GM23338 (cell line): ENCODE measurements at regions not wholly inside any gene's neighbourhood (a gene's known extent, or its start where the extent isn't known, plus 50 kb on each side); places are given as distances from the start of the nearest gene placed in this dataset.

Source experiments
- ATAC-seq: fragments of 200-7000 bp; cut with Tn5 transposase; 3 replicates; pipeline ENCODE4 v1.9.1; 2020
- DNase-seq: peaks from one replicate; pipeline ENCODE4 v3.0.0-alpha.2; 2015; ENCODE audit warnings: low spot score
- H2AFZ ChIP-seq: fragments of 200-600 bp; sonication (generic); 2 replicates; pipeline ENCODE4 v1.8.0; 2016; ENCODE audit warnings: antibody characterized with exemption, mild to moderate bottlenecking, moderate library complexity
- H3F3A ChIP-seq: fragments of 200-600 bp; sonication (generic); replicated peaks from 2 replicates; pipeline ENCODE4 v1.8.0; 2017; ENCODE audit warnings: antibody characterized with exemption, mixed run types, low read depth
- H3K27ac ChIP-seq: fragments of 200-600 bp; sonication (generic); 2 replicates; pipeline ENCODE4 v1.6.1; 2016; ENCODE audit warnings: low read depth
- H3K27me3 ChIP-seq: fragments of 200-600 bp; sonication (generic); 2 replicates; pipeline ENCODE4 v1.8.0; 2016; ENCODE audit warnings: mild to moderate bottlenecking, mixed run types, moderate library complexity; ENCODE audit not compliant: insufficient read depth
- H3K36me3 ChIP-seq: fragments of 200-600 bp; sonication (generic); 2 replicates; pipeline ENCODE4 v1.8.0; 2016; ENCODE audit warnings: mild to moderate bottlenecking; ENCODE audit not compliant: insufficient read depth
- H3K4me1 ChIP-seq: fragments of 200-600 bp; sonication (generic); 2 replicates; pipeline ENCODE4 v1.8.0; 2016; ENCODE audit warnings: mild to moderate bottlenecking, moderate library complexity; ENCODE audit not compliant: insufficient read depth
- H3K4me2 ChIP-seq: fragments of 200-600 bp; sonication (generic); 2 replicates; pipeline ENCODE4 v1.7.1; 2017; ENCODE audit warnings: mixed run types
- H3K4me3 ChIP-seq: fragments of 200-600 bp; sonication (generic); 2 replicates; pipeline ENCODE4 v1.6.1; 2016; ENCODE audit warnings: mixed run types
- H3K79me2 ChIP-seq: fragments of 200-600 bp; sonication (generic); replicated peaks from 2 replicates; pipeline ENCODE4 v1.8.0; 2017; ENCODE audit warnings: mild to moderate bottlenecking; ENCODE audit not compliant: insufficient read depth
- H3K9me2 ChIP-seq: fragments of 200-600 bp; sonication (generic); 2 replicates; pipeline ENCODE4 v1.8.0; 2017; ENCODE audit not compliant: insufficient read depth
- H4K20me1 ChIP-seq: fragments of 200-600 bp; sonication (generic); replicated peaks from 2 replicates; pipeline ENCODE4 v1.8.0; 2017; ENCODE audit warnings: mild to moderate bottlenecking; ENCODE audit not compliant: insufficient read depth
- H3K27ac Mint-ChIP-seq: 2 replicates; pipeline ENCODE4 v1.8.0; 2020; ENCODE audit warnings: inconsistent platforms, mild to moderate bottlenecking, moderate library complexity, mixed read lengths
- H3K27me3 Mint-ChIP-seq: 3 replicates; pipeline ENCODE4 v1.8.0; 2022; ENCODE audit warnings: low read depth, mild to moderate bottlenecking, moderate library complexity, mixed read lengths, inconsistent platforms; ENCODE audit not compliant: insufficient read depth, poor library complexity
- H3K36me3 Mint-ChIP-seq: 3 replicates; pipeline ENCODE4 v1.8.0; 2021; ENCODE audit warnings: low read depth, mild to moderate bottlenecking, inconsistent platforms, moderate library complexity, mixed read lengths
- H3K4me1 Mint-ChIP-seq: 3 replicates; pipeline ENCODE4 v1.8.0; 2020; ENCODE audit warnings: mild to moderate bottlenecking, inconsistent platforms, mixed read lengths
- H3K4me3 Mint-ChIP-seq: 3 replicates; pipeline ENCODE4 v1.8.0; 2021; ENCODE audit warnings: moderate library complexity, mild to moderate bottlenecking, inconsistent platforms, mixed read lengths
- H3K9me3 Mint-ChIP-seq: 3 replicates; pipeline ENCODE4 v1.8.0; 2020; ENCODE audit warnings: moderate library complexity, mild to moderate bottlenecking, inconsistent platforms, mixed read lengths
- CREB1 ChIP-seq: fragments of 250-450 bp; sonication (Bioruptor Pico); IDR thresholded peaks from 2 replicates; pipeline ENCODE4 v1.5.0; 2020; ENCODE audit warnings: low read depth, mild to moderate bottlenecking, moderate library complexity
- EZH2 ChIP-seq: fragments of 200-600 bp; sonication (generic); IDR thresholded peaks from one replicate; pipeline ENCODE4 v1.8.0; 2017; ENCODE audit warnings: antibody characterized with exemption, mild to moderate bottlenecking, low read depth; ENCODE audit not compliant: unreplicated experiment
- EZH2phosphoT487 ChIP-seq: fragments of 200-600 bp; sonication (generic); IDR thresholded peaks from one replicate; pipeline ENCODE4 v1.8.1; 2018; ENCODE audit warnings: antibody characterized with exemption; ENCODE audit not compliant: unreplicated experiment
- JUNB ChIP-seq: IDR thresholded peaks from one replicate; pipeline ENCODE4 v1.6.1; 2016; ENCODE audit warnings: antibody characterized with exemption; ENCODE audit not compliant: unreplicated experiment
- NANOG ChIP-seq: IDR thresholded peaks from 2 replicates; pipeline ENCODE4 v1.6.1; 2016; ENCODE audit warnings: antibody characterized with exemption, borderline replicate concordance
- POLR2AphosphoS5 ChIP-seq: IDR thresholded peaks from 2 replicates; pipeline ENCODE4 v1.6.1; 2016; ENCODE audit warnings: antibody characterized with exemption, low read depth
- STAT1 ChIP-seq: IDR thresholded peaks from one replicate; pipeline ENCODE4 v1.6.1; 2016; ENCODE audit warnings: antibody characterized with exemption; ENCODE audit not compliant: unreplicated experiment
- ZNF114 ChIP-seq: fragments of 250-450 bp; sonication (Bioruptor Pico); IDR thresholded peaks from 2 replicates; pipeline ENCODE4 v1.5.0; 2020; ENCODE audit warnings: mild to moderate bottlenecking, moderate library complexity
- ZNF331 ChIP-seq: fragments of 250-450 bp; sonication (Bioruptor Pico); IDR thresholded peaks from 2 replicates; pipeline ENCODE4 v1.5.0; 2020; ENCODE audit warnings: low read depth, mild to moderate bottlenecking, moderate library complexity
- TF ChIP-seq, protein P1 (sequence below): fragments of 250-450 bp; sonication (Bioruptor Pico); IDR thresholded peaks from 2 replicates; pipeline ENCODE4 v1.5.0; 2020; ENCODE audit warnings: mild to moderate bottlenecking, moderate library complexity
- TF ChIP-seq, protein P2 (sequence below): IDR thresholded peaks from one replicate; pipeline ENCODE4 v1.6.1; 2018; ENCODE audit warnings: antibody characterized with exemption; ENCODE audit not compliant: unreplicated experiment
- TF ChIP-seq, protein P3 (sequence below), 2 experiments: fragments of 200-600 bp in 1 of 2; sonication (generic) in 1 of 2; conservative IDR thresholded peaks; 2 replicates each; pipeline versions ENCODE4 v1.5.1 to v1.6.1; 2016 to 2017; ENCODE audit warnings: antibody characterized with exemption in 2 of 2, low read depth in 2 of 2, mild to moderate bottlenecking in 2 of 2, moderate library complexity in 1 of 2
- TF ChIP-seq, protein P4 (sequence below): IDR thresholded peaks from 2 replicates; pipeline ENCODE4 v1.6.1; 2016; ENCODE audit warnings: antibody characterized with exemption

DNA sequence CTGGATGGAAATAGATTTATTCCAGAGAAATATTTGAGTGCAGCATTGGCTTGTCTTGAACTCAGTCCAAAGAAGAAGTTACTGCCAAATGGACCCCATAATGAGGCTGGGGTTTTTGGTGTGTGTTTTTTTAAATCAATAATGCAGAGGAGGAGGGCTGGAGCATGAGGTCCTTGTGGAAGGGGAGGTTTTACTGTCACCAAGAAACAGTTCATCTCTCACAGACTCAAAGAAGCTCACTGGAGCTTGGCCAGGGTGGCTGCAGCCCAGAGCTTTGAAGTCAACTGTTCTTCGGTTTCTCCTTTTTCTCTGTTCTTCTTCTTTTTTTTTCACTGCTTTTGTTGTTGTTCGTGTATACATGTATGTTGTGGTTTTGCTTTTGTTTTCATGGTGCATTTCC is 377.7 kb downstream of the FBXW7 start:
- Histone ChIP-seq H3K27me3 (no peaks in the 10 kb centered on the region), H3K9me2 (peaks cover 9% of the 10 kb centered on the region), H3K79me2 (no peaks in the 10 kb centered on the region), H3F3A (no peaks in the 10 kb centered on the region), H3K4me3 (no peak overlapping the region), H2AFZ (no peak overlapping the region), H3K36me3 (no peaks in the 10 kb centered on the region; the same call in 1 of the 2 replicates), H3K27ac (no peak overlapping the region), H3K4me2 (no peak overlapping the region), H3K4me1 (0 out of 2 replicates have a peak, but pooled peaks cover 5% of the 10 kb centered on the region), H4K20me1 (no peaks in the 10 kb centered on the region)
- peaks cover 3% of the 10 kb centered on the region; the same call in 2 of the 3 replicates for H3K9me3 Mint-ChIP-seq
- no peak for TF ChIP-seq JUNB
- TF ChIP-seq STAT1 = no peak
- TF ChIP-seq, protein P1, sequence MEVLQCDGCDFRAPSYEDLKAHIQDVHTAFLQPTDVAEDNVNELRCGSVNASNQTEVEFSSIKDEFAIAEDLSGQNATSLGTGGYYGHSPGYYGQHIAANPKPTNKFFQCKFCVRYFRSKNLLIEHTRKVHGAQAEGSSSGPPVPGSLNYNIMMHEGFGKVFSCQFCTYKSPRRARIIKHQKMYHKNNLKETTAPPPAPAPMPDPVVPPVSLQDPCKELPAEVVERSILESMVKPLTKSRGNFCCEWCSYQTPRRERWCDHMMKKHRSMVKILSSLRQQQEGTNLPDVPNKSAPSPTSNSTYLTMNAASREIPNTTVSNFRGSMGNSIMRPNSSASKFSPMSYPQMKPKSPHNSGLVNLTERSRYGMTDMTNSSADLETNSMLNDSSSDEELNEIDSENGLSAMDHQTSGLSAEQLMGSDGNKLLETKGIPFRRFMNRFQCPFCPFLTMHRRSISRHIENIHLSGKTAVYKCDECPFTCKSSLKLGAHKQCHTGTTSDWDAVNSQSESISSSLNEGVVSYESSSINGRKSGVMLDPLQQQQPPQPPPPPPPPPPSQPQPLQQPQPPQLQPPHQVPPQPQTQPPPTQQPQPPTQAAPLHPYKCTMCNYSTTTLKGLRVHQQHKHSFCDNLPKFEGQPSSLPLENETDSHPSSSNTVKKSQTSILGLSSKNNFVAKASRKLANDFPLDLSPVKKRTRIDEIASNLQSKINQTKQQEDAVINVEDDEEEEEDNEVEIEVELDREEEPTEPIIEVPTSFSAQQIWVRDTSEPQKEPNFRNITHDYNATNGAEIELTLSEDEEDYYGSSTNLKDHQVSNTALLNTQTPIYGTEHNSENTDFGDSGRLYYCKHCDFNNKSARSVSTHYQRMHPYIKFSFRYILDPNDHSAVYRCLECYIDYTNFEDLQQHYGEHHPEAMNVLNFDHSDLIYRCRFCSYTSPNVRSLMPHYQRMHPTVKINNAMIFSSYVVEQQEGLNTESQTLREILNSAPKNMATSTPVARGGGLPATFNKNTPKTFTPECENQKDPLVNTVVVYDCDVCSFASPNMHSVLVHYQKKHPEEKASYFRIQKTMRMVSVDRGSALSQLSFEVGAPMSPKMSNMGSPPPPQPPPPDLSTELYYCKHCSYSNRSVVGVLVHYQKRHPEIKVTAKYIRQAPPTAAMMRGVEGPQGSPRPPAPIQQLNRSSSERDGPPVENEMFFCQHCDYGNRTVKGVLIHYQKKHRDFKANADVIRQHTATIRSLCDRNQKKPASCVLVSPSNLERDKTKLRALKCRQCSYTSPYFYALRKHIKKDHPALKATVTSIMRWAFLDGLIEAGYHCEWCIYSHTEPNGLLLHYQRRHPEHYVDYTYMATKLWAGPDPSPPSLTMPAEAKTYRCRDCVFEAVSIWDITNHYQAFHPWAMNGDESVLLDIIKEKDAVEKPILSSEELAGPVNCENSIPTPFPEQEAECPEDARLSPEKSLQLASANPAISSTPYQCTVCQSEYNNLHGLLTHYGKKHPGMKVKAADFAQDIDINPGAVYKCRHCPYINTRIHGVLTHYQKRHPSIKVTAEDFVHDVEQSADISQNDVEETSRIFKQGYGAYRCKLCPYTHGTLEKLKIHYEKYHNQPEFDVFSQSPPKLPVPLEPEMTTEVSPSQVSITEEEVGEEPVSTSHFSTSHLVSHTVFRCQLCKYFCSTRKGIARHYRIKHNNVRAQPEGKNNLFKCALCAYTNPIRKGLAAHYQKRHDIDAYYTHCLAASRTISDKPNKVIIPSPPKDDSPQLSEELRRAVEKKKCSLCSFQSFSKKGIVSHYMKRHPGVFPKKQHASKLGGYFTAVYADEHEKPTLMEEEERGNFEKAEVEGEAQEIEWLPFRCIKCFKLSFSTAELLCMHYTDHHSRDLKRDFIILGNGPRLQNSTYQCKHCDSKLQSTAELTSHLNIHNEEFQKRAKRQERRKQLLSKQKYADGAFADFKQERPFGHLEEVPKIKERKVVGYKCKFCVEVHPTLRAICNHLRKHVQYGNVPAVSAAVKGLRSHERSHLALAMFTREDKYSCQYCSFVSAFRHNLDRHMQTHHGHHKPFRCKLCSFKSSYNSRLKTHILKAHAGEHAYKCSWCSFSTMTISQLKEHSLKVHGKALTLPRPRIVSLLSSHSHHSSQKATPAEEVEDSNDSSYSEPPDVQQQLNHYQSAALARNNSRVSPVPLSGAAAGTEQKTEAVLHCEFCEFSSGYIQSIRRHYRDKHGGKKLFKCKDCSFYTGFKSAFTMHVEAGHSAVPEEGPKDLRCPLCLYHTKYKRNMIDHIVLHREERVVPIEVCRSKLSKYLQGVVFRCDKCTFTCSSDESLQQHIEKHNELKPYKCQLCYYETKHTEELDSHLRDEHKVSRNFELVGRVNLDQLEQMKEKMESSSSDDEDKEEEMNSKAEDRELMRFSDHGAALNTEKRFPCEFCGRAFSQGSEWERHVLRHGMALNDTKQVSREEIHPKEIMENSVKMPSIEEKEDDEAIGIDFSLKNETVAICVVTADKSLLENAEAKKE (CRISPR knock-in tag) = no peak
- no peak for TF ChIP-seq EZH2
- no peak for TF ChIP-seq ZNF331 (CRISPR knock-in tag)
- TF ChIP-seq, protein P2, sequence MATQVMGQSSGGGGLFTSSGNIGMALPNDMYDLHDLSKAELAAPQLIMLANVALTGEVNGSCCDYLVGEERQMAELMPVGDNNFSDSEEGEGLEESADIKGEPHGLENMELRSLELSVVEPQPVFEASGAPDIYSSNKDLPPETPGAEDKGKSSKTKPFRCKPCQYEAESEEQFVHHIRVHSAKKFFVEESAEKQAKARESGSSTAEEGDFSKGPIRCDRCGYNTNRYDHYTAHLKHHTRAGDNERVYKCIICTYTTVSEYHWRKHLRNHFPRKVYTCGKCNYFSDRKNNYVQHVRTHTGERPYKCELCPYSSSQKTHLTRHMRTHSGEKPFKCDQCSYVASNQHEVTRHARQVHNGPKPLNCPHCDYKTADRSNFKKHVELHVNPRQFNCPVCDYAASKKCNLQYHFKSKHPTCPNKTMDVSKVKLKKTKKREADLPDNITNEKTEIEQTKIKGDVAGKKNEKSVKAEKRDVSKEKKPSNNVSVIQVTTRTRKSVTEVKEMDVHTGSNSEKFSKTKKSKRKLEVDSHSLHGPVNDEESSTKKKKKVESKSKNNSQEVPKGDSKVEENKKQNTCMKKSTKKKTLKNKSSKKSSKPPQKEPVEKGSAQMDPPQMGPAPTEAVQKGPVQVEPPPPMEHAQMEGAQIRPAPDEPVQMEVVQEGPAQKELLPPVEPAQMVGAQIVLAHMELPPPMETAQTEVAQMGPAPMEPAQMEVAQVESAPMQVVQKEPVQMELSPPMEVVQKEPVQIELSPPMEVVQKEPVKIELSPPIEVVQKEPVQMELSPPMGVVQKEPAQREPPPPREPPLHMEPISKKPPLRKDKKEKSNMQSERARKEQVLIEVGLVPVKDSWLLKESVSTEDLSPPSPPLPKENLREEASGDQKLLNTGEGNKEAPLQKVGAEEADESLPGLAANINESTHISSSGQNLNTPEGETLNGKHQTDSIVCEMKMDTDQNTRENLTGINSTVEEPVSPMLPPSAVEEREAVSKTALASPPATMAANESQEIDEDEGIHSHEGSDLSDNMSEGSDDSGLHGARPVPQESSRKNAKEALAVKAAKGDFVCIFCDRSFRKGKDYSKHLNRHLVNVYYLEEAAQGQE = no peak
- no peak for TF ChIP-seq POLR2AphosphoS5
- TF ChIP-seq NANOG = no peak
- no peak for TF ChIP-seq ZNF114 (CRISPR knock-in tag)
- TF ChIP-seq, protein P3, sequence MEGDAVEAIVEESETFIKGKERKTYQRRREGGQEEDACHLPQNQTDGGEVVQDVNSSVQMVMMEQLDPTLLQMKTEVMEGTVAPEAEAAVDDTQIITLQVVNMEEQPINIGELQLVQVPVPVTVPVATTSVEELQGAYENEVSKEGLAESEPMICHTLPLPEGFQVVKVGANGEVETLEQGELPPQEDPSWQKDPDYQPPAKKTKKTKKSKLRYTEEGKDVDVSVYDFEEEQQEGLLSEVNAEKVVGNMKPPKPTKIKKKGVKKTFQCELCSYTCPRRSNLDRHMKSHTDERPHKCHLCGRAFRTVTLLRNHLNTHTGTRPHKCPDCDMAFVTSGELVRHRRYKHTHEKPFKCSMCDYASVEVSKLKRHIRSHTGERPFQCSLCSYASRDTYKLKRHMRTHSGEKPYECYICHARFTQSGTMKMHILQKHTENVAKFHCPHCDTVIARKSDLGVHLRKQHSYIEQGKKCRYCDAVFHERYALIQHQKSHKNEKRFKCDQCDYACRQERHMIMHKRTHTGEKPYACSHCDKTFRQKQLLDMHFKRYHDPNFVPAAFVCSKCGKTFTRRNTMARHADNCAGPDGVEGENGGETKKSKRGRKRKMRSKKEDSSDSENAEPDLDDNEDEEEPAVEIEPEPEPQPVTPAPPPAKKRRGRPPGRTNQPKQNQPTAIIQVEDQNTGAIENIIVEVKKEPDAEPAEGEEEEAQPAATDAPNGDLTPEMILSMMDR (conservative IDR thresholded peaks at IDR 0.05; ENCODE audit: low read depth in 2 of 2) = no peak
- no peak for TF ChIP-seq EZH2phosphoT487
- TF ChIP-seq CREB1 (CRISPR knock-in tag) = no peak
- TF ChIP-seq, protein P4, sequence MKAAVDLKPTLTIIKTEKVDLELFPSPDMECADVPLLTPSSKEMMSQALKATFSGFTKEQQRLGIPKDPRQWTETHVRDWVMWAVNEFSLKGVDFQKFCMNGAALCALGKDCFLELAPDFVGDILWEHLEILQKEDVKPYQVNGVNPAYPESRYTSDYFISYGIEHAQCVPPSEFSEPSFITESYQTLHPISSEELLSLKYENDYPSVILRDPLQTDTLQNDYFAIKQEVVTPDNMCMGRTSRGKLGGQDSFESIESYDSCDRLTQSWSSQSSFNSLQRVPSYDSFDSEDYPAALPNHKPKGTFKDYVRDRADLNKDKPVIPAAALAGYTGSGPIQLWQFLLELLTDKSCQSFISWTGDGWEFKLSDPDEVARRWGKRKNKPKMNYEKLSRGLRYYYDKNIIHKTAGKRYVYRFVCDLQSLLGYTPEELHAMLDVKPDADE = no peak
- no peak overlapping the region for H3K4me3 Mint-ChIP-seq
- peaks cover 12% of the 10 kb centered on the region for H3K4me1 Mint-ChIP-seq
- DNase-seq (no peak), ATAC-seq (no peak)
- H3K27ac Mint-ChIP-seq = no peak overlapping the region
- no peaks in the 10 kb centered on the region for H3K36me3 Mint-ChIP-seq
- peaks cover 6% of the 10 kb centered on the region for H3K27me3 Mint-ChIP-seq
